Keratinocyte (primary cell): ENCODE measurements at regions not wholly inside any gene's neighbourhood (a gene's known extent, or its start where the extent isn't known, plus 50 kb on each side); places are given as distances from the start of the nearest gene placed in this dataset.

Experiments used
- CTCF ChIP-seq, 3 experiments: IDR thresholded peaks in 1 of 3; conservative IDR thresholded peaks in 1 of 3; optimal IDR thresholded peaks in 1 of 3; 2 replicates in 2 of 3; 3 replicates in 1 of 3; pipeline versions ENCODE3 to v1.5.1; 2011; ENCODE audit warnings: low read length in 3 of 3, mild to moderate bottlenecking in 3 of 3, moderate library complexity in 2 of 3, control low read depth in 1 of 3, inconsistent platforms in 1 of 3; ENCODE audit not compliant: insufficient read depth in 2 of 3; ENCODE audit errors: extremely low read depth in 1 of 3
- EZH2 ChIP-seq: IDR thresholded peaks from one replicate; pipeline ENCODE4 v1.6.1; 2012; ENCODE audit warnings: inconsistent platforms, mild to moderate bottlenecking, low read length, moderate library complexity

DNA sequence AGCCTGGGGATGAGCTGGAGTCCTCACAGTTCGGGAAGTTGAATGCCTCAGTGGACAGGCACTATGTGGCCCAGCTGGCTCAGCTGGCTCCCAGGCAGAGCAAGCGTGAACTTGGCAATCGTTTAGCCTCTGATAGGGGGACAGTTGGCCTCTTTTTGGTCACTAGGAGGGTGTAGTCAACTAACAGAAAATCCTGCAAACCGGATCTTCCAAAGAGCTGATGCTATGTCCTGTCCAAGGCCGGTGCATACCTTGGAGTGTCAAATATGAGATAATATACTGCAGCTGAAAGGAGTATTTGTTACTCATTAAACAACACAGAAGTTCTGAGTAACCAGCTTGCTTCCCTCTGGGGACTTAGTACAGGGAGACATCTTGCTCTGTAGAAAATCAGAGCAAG, 126.2 kb upstream of the EXOC2 start:
- no peak for TF ChIP-seq CTCF (optimal IDR thresholded peaks at IDR 0.05 in 1 of 3, IDR thresholded peaks at IDR 0.05 in 1 of 3, conservative IDR thresholded peaks at IDR 0.05 in 1 of 3; ENCODE audit: extremely low read depth in 1 of 3, insufficient read depth in 2 of 3, low read length in 3 of 3)
- no peak for TF ChIP-seq EZH2
